Suppressor macrophage treated with lipopolysaccharide for 4 hours (primary cell): ENCODE measurements at regions not wholly inside any gene's neighbourhood (a gene's known extent, or its start where the extent isn't known, plus 50 kb on each side); places are given as distances from the start of the nearest gene placed in this dataset.

Experiments
- DNase-seq: peaks from one replicate; pipeline ENCODE4 v3.0.0-alpha.2; 2020

DNA sequence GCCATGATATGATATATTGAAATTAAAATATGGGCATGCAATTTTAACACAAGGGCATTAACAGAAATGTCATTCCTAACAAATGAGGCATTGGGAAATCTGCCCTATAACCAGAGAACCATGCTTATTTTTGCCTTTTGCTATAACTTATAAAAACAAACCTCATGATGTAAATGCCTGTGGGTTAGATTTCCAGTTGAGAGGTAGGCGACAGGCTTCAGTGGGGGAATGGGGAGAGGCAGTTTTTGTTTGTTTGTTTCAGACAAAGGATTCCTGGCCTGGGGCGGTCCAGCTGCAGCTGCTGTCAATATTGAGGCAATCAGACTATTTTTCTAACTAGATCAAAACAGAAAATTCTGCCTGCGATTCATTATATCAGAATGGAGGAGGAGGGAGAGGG is 490.4 kb upstream of the CFAP20DC start:
- DNase-seq, result no peak

DNA sequence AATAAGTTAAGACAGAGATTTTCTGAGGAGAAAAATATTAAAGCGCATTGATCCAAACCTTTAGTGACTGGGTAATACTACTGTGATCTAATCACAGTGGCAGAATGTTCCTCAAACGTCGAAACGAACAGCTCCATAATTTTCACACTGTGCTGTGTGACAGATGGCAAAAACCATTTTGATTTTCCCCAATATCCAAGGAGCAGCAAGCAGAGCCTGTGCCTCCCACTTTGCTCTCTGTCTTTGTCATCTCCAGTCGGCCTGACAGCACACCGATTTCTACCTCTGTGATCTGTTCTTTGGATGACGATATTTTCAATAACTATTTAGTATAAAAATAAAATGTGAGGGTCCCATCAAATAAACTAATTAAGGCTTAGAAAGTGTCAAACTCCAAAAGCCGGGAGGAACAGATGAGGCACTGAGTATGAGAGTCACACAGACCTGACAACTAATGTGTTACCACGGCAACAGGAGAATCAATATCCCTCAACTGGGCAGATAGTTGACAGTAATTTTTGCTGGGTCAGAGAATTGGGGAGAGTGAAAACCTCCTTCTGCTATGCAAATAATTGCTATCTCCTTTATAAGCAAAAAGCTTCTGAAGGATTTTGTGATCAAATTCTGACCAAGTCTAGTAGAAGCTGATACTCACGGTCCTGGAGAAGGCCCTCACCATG is 489.1 kb upstream of the CFAP20DC start:
- DNase-seq, result no peak

DNA sequence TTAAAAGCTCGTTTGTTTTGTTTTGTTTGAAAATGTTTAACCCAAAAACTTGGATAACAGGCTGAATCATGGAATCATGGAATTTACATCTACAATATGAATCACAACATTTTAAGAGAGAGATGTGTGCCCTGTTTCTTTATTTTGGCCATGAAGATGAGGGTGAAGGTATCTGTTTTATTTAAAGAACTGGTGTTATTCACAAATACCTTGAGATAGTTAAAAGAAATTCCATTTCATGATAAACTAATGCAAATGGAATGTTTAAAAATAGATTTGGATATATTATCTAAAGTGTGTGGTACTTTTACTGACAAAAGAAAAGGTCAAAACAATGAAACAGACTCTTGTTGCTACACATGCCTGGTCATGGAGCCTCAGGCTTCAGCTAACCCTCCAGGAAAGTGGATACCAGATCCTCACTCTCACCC is 486.0 kb upstream of the CFAP20DC start:
- DNase-seq, result no peak

DNA sequence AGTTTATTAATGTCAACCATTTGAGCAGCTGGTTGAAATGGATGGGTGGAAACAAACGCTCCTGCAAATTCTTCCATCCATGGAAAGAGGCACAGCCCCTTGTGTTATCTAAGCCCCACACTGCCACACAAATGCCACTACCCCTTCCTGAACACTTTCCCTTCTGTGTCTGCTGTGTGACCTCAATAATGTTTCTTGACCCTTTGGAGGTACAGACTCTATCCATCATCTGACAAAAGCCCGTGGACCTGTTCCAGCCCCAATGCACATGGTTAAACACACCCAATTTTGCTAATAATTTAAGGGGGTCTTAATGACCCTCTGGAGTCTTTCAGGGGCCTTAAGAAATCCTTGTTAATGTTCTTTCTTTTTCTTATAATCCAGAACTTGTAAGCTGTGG is 482.2 kb upstream of the CFAP20DC start:
- no peak for DNase-seq

DNA sequence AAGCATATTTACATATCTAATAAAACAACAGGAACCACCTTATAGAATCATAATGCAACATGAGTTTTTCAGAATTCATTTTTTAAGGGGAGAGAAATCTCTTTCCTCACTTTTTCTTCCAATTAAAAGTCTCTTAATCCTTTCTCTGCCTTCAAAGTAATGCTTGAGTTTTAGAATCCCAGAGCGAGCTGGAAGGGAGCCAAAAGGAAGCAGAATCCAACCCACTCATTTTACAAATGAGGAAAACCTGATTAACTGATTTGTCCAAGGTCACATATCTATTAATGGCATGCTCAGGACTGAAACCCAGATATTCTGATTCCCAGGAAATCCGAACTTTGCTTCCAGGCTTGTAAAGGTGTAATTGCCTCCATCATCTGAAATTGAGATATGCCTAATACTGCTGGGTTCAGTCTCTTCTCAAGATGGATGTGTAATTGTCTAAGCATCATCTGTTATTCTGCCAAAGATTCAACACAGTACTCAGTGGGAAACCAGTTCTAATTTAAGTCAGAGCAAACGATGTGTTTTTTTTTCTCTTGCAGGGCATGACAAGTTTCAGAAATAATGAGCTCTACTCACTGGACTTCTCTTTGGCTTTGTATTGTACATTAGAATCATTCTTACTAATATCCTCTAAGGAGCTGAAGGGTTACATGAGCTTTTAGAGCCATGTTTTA is 481.4 kb upstream of the CFAP20DC start:
- no peak for DNase-seq

DNA sequence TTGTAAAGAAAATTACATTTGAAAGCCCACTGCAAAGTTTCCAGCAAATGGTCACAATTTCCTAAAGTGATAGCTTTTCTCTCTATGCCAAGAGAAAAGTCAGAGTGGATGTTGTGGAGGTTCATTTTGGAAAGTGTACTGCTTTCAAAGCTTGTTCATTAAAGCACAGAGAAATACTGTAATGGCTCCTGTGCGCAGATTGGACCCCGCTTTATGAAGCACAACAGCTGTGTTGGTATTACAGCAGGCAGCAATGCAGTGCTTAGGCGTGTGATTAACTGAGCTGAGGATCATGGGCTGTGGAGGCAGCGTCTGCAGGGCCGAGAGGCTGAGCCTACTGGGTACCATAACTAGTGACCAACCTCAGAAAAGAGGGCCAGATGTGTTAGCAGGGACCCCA is 478.4 kb upstream of the CFAP20DC start:
- DNase-seq, result no peak

DNA sequence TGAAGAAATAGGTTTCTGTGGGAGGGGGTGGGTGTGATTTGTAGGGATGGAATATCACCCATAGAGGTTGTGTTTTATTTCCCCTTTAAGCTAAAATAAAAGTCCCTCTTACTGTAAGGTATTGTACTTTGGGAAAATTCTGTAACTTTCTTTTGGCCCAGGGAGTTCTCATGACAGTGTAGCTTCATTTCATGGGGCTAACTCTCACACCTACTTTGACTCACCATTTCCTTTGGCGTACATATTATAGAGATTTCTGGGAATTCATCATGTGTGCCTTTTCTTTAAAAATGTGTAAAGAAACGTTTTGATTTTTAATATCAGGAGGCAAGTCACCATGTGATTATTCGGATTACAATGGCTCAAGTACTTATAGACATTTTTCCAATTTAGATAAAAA is 477.7 kb upstream of the CFAP20DC start:
- DNase-seq, result no peak

DNA sequence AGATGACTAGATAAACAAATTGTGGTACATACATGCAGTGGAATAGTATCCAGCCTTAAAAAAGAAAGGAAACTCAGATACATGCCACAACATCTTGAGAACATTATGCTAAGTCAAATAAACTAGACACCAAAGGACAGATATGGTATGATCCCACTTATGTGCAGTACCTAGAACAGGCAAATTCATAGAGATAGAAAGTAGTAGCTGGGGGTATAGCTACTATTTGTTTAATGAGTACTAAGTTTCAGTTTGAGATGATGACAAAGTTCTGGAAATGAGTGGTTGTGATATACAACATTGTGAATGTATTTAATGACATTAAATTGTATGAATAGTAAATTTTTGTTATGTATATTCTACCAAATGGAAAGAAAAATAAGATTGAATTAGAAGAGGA is 477.2 kb upstream of the CFAP20DC start:
- no peak for DNase-seq

DNA sequence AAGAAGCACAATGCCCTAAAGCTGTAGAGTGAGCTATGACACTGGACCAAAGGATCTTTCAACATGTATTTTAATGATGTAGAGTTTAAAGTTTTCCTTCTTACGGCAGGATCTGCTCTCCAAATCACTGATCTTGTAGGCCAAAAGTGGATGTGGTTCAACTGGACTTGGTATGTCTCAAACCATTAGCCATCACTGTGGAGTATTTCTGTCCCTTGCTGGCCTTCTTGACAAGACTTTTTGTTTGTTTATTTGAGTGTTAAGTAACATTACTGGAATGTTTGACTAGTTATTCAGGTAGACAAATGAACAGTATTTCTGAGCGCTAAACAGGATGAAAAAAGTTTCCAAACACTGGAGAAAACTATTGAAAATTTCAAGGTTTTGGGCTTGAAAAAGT is 472.7 kb upstream of the CFAP20DC start:
- no peak for DNase-seq

DNA sequence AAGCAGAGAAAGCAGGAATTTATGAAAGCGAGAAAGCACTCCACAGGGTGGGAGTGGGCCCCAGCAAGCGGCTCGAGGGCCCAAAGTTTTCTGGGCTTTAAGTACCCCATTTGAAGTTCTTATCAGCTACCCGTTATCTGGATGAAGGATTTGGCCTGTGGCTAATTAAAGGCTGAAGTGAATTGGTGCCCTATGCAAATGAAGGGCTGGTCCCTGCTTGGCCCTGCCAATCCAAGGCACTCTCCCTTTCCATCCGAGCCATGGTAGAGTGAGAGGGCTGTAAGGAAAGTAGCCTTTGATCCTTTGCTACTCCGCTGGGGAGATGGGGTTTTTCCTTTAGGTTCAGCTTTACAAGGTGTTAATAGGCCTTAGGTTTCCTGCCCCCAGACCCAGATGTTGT is 469.3 kb upstream of the CFAP20DC start:
- no peak for DNase-seq

DNA sequence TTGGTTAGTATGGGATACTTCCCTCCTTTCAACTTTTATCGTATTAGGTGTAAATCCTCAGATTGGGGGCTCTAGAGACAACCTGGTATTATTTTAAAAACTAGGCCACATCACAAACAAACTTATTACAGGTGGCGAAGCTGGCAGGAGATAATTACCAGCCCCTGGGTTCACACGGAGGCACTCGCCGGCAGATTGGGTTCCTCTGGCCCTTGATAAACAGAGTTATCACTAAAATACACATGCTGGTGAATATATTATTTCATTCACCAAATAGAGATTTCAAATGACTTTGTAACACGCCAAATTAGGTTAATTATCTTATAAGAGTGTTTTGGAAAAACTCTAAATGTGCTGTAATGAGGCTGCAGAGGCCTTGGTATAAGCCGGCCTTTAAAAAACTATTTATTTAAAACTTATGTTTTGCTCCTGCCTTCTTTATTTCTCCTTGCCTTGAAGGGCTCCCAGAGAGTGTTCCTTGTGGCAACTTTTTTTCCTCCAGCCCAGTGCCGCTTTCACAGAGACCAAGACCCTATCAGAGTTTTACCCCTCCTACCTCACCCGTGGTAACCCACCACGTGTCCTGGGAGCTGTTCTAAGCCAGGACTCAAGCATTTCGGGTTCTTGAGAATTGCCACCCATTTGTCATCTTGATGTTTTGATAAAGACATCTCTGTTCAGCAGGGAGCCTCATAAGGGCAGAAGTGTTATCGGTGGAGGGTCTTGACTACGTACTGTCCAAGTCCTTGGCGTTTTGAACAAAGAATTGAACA is 468.6 kb upstream of the CFAP20DC start:
- no peak for DNase-seq

DNA sequence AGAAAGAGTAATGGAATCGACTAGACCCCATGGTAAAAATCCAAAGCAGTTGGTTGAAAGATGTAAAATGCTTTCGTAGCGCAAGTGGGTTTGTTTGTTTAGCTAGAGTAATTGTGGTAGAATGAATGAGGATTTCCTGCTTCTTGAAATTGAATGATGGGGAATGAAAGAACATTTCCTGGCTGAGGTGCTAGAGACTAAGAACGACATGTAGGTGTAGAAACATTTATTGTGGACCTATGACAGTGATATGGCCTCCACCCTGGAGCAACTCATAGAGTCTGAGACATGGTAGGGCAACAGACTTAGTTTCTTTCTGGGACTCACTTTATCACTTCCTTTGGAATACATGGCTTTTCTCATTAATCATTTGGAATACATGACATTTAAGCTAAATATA is 467.6 kb upstream of the CFAP20DC start:
- no peak for DNase-seq

DNA sequence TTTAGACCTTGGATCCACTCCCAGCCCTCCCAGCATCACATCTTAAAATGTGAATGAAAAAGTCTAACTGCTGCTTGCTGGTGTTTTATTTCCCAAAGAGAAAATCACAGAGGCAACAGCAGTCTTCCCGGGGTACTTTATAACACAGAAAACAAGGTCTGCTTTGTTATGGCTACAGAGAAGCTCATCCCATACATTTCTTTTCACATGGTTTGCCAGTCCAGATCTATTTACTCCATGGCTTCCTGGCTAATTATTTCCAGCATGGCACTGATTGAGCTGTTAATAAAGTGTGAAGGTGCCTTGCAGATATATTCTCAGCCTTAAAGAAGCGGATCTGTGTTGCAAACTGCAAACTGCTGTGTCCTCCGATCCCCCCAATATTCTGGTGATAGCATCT is 466.1 kb upstream of the CFAP20DC start:
- DNase-seq, result no peak

DNA sequence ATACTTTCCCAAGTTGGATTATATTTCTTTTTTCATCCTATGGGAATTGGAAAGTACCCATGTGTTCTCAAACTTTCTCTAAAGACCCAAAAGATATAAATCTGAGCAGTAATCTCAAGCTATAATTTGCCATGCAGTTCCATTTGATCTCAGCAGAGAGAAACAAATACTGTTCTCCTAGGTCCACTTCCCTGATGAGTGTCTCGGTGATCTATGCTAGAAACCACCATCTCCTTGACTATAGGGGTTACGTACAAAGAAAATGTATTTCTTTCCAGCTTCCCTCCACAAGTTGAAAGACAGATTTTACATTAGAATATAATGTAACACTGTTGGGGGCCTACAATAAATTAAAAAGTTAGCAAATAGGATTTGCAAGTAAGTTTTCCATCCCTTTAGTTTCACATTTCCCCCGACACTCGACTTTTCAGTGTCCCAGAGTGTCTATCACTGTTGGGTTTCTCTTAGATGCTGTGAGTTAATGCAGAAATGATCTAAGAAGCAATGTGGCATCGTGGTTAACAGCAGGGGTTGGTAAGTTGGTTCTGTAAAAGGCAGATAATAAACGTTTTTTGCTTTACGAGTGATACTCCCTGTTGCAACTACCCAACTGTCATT is 465.1 kb upstream of the CFAP20DC start:
- DNase-seq, result no peak

DNA sequence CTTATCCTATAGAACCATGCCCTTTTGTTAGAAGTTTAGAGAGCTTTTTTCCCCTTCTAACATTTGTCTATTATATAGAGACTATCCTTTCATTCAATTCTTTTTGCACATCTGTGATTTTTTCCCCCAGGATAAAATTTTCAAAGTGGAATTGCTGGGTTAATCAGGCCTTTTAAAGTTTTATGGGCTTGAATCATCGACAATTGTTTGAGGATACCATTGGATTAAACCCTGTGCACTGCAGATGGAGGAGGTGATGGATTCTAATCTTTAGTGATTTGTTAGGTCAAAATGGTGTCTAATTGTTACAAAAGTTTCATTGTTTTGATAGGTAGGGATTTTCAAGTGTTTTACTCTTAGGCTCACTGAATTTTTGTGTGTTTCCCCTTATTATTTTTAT is 463.7 kb upstream of the CFAP20DC start:
- no peak for DNase-seq

DNA sequence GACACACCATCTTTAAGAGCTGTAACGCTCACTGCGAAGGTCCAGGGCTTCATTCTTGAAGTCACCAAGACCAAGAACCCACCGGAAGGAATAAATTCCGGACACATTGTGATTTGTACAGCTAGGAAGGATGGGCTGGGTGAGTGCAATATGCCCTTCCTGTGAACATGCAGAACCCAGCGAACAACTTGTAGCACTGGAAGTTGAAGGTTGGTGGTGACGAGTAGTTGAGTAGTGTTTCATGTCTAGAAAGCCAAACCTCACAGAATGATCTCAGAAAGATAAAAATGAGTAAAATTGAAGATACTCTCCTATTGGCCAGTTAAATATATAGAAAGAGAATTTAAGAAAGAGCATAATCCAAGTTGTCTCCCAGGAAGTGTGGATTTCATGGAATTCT is 462.2 kb upstream of the CFAP20DC start:
- DNase-seq, result no peak

DNA sequence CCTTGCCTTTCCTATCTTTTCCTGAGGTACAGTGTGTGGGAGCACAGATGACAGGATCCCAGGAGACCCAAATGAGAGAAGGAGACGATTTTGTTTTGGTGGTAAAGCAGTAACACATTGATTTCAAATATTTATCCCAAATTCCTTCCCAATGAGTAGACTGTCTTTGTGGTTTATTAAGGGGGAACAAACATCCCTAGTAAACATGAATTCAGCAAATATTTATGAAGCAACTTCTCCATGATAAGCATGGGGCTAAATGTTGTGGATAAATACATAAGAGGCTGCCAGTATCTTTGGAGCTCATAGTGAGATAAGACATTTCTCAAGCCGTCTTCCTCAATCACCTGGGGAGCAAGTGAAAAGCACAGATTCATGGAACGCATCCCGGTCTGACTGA is 460.8 kb upstream of the CFAP20DC start:
- DNase-seq, result no peak

DNA sequence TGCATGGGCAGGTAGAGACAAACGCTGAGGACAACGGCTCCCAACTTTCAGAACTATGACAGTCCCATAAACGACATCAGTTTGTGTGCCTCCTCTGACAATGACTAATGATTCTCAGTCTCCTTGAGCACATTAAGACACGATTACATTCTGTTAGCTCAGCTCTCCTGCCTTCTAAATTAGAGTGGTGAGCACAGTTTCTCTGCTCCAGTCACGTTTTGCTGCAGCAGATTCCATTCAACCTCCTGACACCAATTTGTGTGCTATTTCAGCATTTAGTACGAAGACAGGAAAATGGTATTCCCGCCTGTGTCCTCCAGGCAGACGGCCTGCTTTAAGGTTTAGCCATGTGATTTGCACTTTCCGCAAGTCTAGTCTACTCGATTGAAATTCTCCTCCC is 458.4 kb upstream of the CFAP20DC start:
- DNase-seq, result no peak

DNA sequence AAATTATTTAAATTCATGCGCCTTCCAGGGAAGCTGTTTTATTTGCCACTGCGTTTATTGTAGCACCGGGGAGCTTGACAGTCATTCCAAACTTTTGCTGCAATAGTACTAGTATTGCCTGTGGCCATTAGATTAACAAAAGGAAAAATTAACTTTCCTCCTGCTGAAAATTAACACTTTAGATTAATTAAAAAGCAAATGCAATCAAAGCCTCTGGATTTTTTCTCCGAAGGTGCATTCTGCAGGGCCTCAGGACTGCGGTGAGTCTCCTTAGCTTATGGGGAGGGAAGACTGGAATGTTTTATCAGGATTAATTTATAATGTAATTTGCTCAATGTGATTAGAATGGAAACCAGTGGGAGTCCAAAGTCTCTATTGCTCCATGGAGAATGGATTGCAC is 456.4 kb upstream of the CFAP20DC start:
- no peak for DNase-seq

DNA sequence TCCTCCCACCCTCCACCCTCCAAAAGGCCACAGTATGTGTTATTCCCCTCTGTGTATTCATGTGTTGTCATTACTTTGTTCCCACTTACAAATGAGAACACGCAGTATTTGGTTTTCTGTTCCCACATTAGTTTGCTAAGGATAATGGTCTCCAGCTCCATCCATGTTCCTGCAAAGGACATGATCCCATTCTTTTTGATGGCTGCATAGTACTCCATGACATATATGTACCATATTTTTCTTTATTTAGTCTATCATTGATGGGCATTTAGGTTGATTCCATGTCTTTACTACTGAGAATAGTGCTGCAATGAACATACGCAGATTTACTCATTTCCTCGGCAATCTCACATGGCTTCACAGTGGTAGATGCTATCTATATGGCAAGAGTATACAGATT is 453.6 kb upstream of the CFAP20DC start:
- no peak for DNase-seq

DNA sequence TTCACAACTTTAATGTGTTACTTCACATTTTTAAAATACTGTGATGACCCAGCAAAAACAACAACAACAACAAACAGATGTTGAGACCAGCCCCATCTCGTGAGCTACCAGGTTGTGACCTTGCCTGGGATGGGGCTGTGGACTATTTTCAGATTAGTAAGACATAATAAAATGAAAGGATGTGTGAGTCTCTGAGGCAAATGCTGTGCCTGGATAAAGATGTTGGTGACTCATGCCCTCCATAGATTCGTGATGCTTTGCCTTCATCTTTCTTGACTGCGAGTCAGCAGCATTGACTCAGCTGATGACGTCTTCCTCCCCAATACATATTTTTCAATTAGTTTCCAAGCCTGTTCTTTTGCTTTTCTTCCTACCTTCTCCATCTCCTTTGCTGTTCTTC is 453.0 kb upstream of the CFAP20DC start:
- DNase-seq, result peak; percentile 56

DNA sequence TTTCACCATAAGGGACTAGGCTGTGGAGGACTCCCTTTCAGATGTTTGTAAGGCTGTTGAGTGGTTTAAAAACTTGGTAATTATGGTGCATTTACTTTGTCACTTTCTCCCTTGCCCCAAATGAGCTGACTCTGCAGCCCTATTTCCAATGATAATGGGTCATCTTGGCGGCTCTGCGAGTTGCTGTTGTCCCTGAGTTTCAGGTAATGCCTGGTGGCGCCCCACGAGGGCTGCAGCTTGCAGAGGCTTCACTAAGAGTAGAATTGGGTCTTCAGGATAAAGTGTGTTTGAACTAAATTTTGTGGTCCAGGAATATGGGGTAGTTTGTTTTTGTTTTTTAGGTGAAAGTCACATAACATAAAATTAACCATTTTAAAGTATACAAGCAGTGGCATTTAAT is 450.1 kb upstream of the CFAP20DC start:
- DNase-seq, result no peak

DNA sequence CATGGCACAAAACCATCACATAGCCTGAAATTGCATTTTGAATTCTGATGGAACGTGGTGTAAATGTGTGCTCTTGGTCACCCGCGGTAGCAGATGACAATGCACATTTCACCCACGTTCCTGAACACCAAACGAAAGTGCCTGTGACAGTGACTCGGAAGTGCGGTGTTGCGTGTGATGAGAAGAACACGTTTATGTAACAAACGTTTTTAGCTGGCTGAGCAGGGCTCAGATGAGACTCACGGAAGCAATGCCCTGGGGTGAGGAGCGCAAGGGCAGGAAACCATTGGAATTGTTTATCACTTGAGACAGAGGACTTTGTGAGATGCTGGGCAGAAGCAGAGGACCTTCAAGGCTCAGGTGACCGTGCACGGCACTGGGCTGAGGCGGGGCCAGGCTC is 449.2 kb upstream of the CFAP20DC start:
- DNase-seq, result no peak

DNA sequence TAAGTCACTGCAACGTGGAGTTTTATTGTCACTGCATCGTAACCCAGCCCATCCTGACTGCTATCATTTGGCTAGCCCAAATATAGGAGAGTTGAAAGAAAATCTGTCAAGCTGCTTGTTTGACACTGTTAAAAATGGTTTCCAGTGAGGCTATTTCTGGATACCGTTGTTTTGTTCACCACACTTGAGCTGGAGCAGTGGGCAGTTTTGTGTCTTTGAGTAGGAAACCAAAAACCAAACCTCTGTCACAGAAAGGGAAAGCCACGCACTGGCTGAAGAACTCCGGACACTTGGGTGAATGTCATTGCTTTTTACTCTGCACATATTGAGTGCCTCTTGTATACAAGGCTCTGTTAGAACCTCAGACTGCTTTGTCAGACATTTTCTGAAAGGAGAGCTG is 446.4 kb upstream of the CFAP20DC start:
- DNase-seq, result no peak
